GM12875 (cell line): ENCODE measurements at regions not wholly inside any gene's neighbourhood (a gene's known extent, or its start where the extent isn't known, plus 50 kb on each side); places are given as distances from the start of the nearest gene placed in this dataset.

ENCODE experiments used
- H3K4me3 ChIP-seq: one replicate; pipeline ENCODE4 v1.5.1; 2011; ENCODE audit warnings: low read depth, low read length, control low read depth
- CTCF ChIP-seq: IDR thresholded peaks from 2 replicates; pipeline ENCODE4 v1.5.1; 2011; ENCODE audit warnings: low read depth, mild to moderate bottlenecking, control low read depth, inconsistent platforms, low read length, moderate library complexity, borderline replicate concordance; ENCODE audit not compliant: insufficient read depth

- TF ChIP-seq CTCF = no peak
- no peak overlapping the region for H3K4me3 ChIP-seq
Measured at GRCh38 chr1:14100919-14101318, 400.9 kb downstream of the PRDM2 start.

GRCh38 chr1:14102180-14102579 lies 402.2 kb downstream of the PRDM2 start:
- no peak for TF ChIP-seq CTCF
- H3K4me3 ChIP-seq = no peak overlapping the region

DNA sequence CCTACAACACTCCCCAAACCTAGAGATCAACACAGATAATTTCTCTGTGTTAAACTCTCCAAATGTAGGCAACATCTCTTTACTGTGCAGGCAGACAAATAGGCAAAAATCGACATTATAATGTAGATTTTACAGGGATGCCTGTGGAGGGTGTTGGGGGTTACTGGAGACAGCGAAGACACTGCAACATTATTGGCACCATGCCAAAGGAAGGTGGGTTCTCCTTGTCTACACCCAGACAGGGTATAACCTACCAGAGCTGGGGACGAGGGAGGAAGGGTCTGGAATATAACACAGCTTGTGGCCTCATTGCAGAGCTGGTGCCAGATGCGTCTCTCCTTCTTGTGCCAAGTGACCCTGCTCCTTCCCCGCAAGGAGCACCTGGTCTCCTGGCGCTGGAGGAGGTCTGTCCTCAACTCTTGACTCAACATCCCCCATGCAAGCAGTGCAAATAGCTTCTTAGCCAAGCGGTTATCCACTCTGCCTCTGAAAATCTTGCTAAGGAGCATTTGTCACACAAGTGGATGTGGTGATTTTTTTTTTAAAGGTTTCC lies 404.0 kb downstream of the PRDM2 start:
- TF ChIP-seq CTCF = no peak
- H3K4me3 ChIP-seq = no peak overlapping the region

DNA sequence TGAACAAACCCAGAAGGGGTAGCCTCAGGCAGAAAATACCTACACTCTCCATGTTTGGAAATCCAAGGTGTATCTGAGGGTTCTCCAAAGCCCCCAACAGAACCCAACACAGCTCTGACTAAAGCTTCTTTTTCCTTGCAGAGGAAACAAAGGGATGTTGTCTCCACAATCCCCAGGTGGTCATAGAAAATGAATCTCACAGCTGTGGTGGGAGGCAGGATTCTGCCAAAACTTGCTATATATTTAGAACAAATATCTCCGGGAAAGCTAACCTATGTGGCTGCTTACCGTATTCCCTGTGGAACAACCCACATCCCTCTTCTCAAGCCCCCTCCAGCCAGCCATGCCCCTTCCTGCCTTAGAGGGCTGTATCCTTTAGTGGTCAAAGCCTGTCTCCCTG lies 406.1 kb downstream of the PRDM2 start:
- TF ChIP-seq CTCF = no peak
- no peak overlapping the region for H3K4me3 ChIP-seq

DNA sequence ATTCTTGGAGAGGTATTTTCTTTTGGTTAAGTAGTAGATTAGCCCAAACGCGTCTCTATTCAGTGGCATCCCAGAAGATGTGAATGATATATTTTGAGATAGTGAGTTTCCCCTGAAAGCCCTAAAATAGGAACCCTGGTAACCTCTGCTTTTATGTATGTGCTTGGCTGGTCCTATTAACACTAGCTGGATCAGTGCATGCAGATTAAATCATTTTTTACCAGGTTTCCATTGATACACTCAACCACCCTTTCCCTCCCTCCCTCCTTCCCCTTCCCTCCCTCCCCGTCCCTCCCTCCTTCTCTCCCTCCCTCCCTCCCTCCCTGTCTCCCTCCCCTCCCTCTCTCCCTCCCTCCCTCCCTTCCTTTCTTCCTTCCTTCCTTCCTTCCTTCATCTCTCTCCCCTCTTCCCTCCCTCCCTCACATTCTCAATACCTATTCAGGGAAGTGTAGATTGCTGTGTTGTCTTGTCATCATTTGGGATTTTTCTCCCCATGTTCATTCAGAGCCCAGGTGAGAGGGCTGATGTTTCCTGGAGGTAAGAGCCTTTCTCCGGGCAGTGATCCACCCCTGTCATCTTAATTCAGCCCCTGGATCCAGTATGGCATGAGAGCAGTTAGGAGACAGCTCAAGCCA lies 406.8 kb downstream of the PRDM2 start:
- no peak overlapping the region for H3K4me3 ChIP-seq
- TF ChIP-seq CTCF = no peak

GRCh38 chr1:14108356-14109275 lies 408.6 kb downstream of the PRDM2 start:
- TF ChIP-seq CTCF = no peak
- H3K4me3 ChIP-seq = no peak overlapping the region

DNA sequence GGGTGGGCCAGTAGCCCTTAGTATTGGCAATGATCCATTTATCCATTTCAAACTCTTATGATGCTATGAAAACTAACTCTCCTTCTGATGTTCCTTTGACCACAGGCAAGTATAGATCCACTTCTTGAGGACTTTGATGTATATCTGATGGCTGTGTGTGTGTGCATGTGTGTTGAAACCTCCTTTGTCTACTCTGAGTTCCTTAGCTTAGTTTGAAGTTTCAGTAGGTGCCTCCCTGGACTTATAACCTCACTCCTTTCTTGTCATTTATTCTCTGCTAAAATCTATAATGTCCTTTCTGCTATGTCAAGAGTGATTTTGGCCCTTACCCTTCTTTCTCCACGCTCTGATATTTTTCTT lies 409.3 kb downstream of the PRDM2 start:
- no peak for TF ChIP-seq CTCF
- no peak overlapping the region for H3K4me3 ChIP-seq
